Stimulated activated effector memory CD8-positive, alpha-beta T cell treated with anti-CD3 and anti-CD28 coated beads, Interleukin-12 subunit alpha, Interleukin-12 subunit beta, amount 100 ng/mL, for 72 hours (primary cell): ENCODE measurements at regions not wholly inside any gene's neighbourhood (a gene's known extent, or its start where the extent isn't known, plus 50 kb on each side); places are given as distances from the start of the nearest gene placed in this dataset.

Experiments
- ATAC-seq: fragments of 150-1000 bp; cut with Tn5 transposase; 2 replicates; pipeline ENCODE4 v1.10.0; 2021
- DNase-seq, 2 donors: peaks; one replicate each; pipeline ENCODE4 v3.0.0; 2021 to 2022; ENCODE audit warnings: low spot score in 2 of 2
- H3K27ac Mint-ChIP-seq: one replicate; pipeline ENCODE4 v1.8.0; 2022; ENCODE audit warnings: mild to moderate bottlenecking, mixed read lengths
- H3K36me3 Mint-ChIP-seq: one replicate; pipeline ENCODE4 v1.8.0; 2022; ENCODE audit warnings: mild to moderate bottlenecking, mixed read lengths
- H3K4me1 Mint-ChIP-seq: one replicate; pipeline ENCODE4 v1.8.0; 2022; ENCODE audit warnings: mixed read lengths
- H3K4me3 Mint-ChIP-seq: one replicate; pipeline ENCODE4 v1.8.0; 2022; ENCODE audit warnings: mild to moderate bottlenecking, mixed read lengths
- H3K9me3 Mint-ChIP-seq: one replicate; pipeline ENCODE4 v1.8.0; 2022; ENCODE audit warnings: mixed read lengths

DNA sequence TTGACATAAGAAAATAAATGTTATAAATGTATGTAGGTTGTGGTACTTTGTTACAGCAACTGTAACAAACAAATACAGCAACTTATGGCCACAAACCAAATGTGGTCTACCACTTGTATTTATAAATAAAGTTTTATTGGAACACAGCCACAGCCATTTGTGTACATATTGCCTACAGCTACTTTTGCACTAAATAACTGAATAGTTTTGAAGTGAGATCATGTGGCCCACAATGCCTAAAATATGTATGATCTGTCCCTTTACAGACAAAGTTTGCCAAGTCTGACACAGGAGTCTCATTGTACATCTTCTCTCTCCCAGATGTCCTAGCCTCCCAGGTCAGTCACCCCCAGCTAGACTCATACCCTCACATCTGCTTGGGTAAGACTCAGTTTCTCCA lies 283.6 kb upstream of the PRDM9 start:
- H3K27ac Mint-ChIP-seq: no peak overlapping the region
- H3K4me3 Mint-ChIP-seq: no peak overlapping the region
- peaks cover 18% of the 10 kb centered on the region for H3K9me3 Mint-ChIP-seq
- no peaks in the 10 kb centered on the region for H3K4me1 Mint-ChIP-seq
- H3K36me3 Mint-ChIP-seq: no peaks in the 10 kb centered on the region
- ATAC-seq (no peak), DNase-seq (no peak)

DNA sequence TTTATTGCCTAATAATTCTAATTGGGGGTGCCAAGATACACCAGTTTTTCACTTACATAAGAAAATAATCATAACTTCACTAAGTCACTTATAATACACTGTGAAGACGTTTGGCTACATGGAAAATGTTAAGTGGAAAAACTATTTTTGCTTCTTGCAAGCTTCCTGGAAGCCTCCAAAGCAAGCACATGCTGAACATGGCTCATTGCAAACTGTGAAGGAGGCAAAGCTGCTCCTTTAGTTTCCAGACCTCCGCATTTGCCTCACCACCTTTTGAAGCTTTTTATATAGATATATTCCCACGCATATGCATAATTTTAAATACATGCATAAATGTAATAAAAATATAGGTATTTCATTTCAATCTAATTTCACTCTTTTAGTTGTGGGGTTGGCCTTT lies 285.6 kb upstream of the PRDM9 start:
- Mint-ChIP-seq H3K36me3 (no peaks in the 10 kb centered on the region), H3K27ac (no peak overlapping the region), H3K4me3 (no peak overlapping the region), H3K9me3 (peaks cover 18% of the 10 kb centered on the region), H3K4me1 (no peaks in the 10 kb centered on the region)
- no peak for DNase-seq
- ATAC-seq: no peak

- Mint-ChIP-seq H3K4me1 (no peaks in the 10 kb centered on the region), H3K4me3 (no peak overlapping the region), H3K9me3 (peaks cover 17% of the 10 kb centered on the region), H3K27ac (no peak overlapping the region), H3K36me3 (no peaks in the 10 kb centered on the region)
- DNase-seq (no peak), ATAC-seq (no peak)
Observed at GRCh38 chr5:23217159-23217558, 290.2 kb upstream of the PRDM9 start.

DNA sequence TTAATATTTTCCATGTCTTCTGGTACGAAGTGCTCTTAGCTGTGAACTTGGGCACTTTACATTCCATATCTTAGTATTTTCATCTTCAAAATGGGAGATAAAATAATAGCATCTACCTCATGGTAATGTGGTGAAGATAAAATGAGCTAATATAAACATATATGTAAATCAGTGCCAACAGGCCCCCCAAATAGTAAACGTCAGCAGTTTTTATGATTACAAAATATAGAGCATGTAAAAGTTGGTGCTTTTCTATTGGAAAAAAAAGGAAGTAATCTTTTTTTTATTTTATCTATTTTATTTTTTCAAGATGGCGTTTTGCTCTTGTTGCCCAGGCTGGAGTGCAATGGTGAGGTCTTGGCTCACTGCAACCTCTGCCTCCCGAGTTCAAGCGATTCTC lies 291.1 kb upstream of the PRDM9 start:
- no peak for DNase-seq
- Mint-ChIP-seq H3K4me3 (no peak overlapping the region), H3K27ac (no peak overlapping the region), H3K9me3 (peaks cover 21% of the 10 kb centered on the region), H3K4me1 (no peaks in the 10 kb centered on the region), H3K36me3 (no peaks in the 10 kb centered on the region)
- no peak for ATAC-seq

- peaks cover 22% of the 10 kb centered on the region for H3K9me3 Mint-ChIP-seq
- ATAC-seq (no peak), DNase-seq (no peak)
- no peak overlapping the region for H3K27ac Mint-ChIP-seq
- no peak overlapping the region for H3K4me3 Mint-ChIP-seq
- no peaks in the 10 kb centered on the region for H3K36me3 Mint-ChIP-seq
- H3K4me1 Mint-ChIP-seq: no peaks in the 10 kb centered on the region
Observed at GRCh38 chr5:23208959-23209431, 298.4 kb upstream of the PRDM9 start.

DNA sequence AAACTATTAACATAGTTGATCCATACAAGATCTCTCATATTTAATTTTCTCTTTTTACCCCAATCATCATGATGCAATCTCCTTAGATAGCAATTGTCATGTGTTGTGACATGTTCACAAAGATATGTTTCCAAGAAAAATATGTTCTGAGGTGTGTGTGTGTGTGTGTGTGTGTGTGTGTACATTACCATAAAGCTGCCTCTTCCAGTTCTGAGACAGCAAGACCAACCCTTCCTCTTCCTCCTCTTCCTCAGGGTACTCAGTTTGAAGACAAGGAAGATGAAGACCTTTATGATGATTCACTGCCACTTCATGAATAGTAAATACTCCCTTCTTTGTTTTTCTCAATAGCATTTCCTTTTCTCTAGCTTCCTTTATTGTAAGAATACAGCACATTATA lies 303.3 kb upstream of the PRDM9 start:
- DNase-seq: no peak
- Mint-ChIP-seq H3K4me3 (no peak overlapping the region), H3K27ac (no peak overlapping the region), H3K4me1 (no peaks in the 10 kb centered on the region), H3K9me3 (peaks cover 17% of the 10 kb centered on the region), H3K36me3 (no peaks in the 10 kb centered on the region)
- no peak for ATAC-seq

DNA sequence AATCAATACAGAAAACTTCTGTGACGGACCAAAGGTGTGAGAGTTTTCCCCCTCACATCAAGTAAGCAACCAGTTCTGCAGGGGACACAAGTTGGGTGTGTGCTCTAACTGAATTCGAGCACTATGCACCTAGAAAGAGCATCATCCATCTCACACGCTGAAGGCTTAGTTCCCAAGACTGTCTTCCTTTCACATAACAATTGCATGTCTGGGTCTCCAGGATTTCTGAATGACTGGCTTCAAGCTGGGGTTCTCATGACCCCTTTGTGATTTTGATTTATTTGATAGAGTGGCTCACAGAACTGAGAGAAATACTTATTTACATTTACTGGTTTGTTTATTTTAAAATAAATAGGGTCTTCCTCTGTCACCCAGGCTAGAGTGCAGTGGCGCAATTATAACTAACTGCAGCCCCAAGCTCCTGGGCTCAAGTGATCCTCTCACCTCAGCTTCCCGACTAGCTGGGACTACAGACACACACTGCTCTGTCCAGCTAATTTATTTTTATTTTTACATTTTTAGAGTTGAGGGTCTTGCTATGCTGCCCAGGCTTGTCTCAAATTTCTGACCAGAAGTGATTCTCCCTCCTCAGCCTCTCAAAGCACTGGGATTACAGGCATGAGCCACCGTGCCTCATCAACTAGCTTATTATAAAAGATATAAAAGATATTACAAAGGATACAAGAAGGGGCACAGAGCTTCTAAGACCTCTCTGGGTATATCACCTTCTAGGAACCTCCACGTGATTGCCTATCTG lies 316.7 kb upstream of the CDH12 start:
- Mint-ChIP-seq H3K36me3 (no peaks in the 10 kb centered on the region), H3K4me1 (no peaks in the 10 kb centered on the region), H3K9me3 (peaks cover 11% of the 10 kb centered on the region), H3K27ac (no peak overlapping the region), H3K4me3 (no peak overlapping the region)
- no peak for ATAC-seq
- DNase-seq: no peak

GRCh38 chr5:23164971-23165370 lies 311.8 kb upstream of the CDH12 start:
- peaks cover 15% of the 10 kb centered on the region for H3K9me3 Mint-ChIP-seq

GRCh38 chr5:23158179-23158578 lies 305.0 kb upstream of the CDH12 start:
- Mint-ChIP-seq H3K4me1 (no peaks in the 10 kb centered on the region), H3K9me3 (peaks cover 18% of the 10 kb centered on the region), H3K27ac (no peak overlapping the region), H3K4me3 (no peak overlapping the region), H3K36me3 (no peaks in the 10 kb centered on the region)
- ATAC-seq: no peak
- DNase-seq: no peak

More at GRCh38 chr5:23164971-23165370, 311.8 kb upstream of the CDH12 start:
- no peak overlapping the region for H3K27ac Mint-ChIP-seq
- H3K4me1 Mint-ChIP-seq: no peaks in the 10 kb centered on the region
- H3K36me3 Mint-ChIP-seq: no peaks in the 10 kb centered on the region
- H3K4me3 Mint-ChIP-seq: no peak overlapping the region
- ATAC-seq (no peak), DNase-seq (no peak)

DNA sequence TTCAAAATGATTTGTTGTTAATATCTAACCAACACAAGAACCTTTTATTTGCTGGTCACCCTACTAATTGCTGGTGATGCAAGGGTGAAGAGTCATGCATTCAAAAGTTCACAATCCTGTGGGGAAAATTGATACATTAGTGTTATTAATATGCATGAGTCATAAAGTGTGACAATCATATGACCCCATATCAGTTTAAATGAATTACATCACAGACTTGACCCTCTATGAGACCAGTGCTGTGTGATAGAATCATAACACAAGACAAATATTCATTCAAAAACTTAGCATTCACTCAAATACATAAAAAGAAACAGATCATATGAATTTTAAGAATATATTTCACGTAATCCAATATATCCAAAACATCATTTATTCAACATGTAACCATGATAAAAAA lies 304.6 kb upstream of the CDH12 start:
- H3K4me1 Mint-ChIP-seq: no peaks in the 10 kb centered on the region
- no peak overlapping the region for H3K4me3 Mint-ChIP-seq
- ATAC-seq (no peak), DNase-seq (no peak)
- no peaks in the 10 kb centered on the region for H3K36me3 Mint-ChIP-seq
- no peak overlapping the region for H3K27ac Mint-ChIP-seq
- H3K9me3 Mint-ChIP-seq: peaks cover 20% of the 10 kb centered on the region

DNA sequence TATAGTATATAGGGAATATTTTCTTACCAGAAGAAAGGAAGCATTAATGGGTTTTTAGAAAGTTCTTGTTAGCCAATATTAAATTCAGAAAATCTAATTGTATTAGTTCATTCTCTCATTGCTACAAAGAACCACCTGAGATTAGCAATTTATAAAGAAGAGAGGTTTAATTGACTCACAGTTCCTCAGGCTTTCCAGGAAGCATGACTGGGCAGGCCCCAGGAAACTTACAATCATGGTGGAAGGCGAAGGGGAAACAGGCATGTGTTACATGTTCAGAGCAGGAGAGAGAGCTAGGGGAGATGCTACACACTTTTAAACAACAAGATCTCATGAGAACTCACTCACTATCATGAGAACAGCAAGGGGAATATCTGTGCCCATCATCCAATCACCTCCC lies 304.0 kb upstream of the CDH12 start:
- H3K27ac Mint-ChIP-seq: no peak overlapping the region
- DNase-seq: no peak
- H3K9me3 Mint-ChIP-seq: peaks cover 18% of the 10 kb centered on the region
- no peaks in the 10 kb centered on the region for H3K4me1 Mint-ChIP-seq
- no peaks in the 10 kb centered on the region for H3K36me3 Mint-ChIP-seq
- no peak for ATAC-seq
- no peak overlapping the region for H3K4me3 Mint-ChIP-seq

- peaks cover 37% of the 10 kb centered on the region for H3K9me3 Mint-ChIP-seq
- no peak for DNase-seq
- H3K36me3 Mint-ChIP-seq: no peaks in the 10 kb centered on the region
Observed at GRCh38 chr5:23147625-23148024, 294.5 kb upstream of the CDH12 start.

GRCh38 chr5:23146183-23146582 lies 293.0 kb upstream of the CDH12 start:
- Mint-ChIP-seq H3K27ac (no peak overlapping the region), H3K4me3 (no peak overlapping the region), H3K4me1 (no peaks in the 10 kb centered on the region), H3K36me3 (no peaks in the 10 kb centered on the region), H3K9me3 (peaks cover 35% of the 10 kb centered on the region)
- DNase-seq (no peak), ATAC-seq (no peak)

More at GRCh38 chr5:23147625-23148024, 294.5 kb upstream of the CDH12 start:
- H3K4me3 Mint-ChIP-seq: no peak overlapping the region
- no peak overlapping the region for H3K27ac Mint-ChIP-seq
- ATAC-seq: no peak
- no peaks in the 10 kb centered on the region for H3K4me1 Mint-ChIP-seq

DNA sequence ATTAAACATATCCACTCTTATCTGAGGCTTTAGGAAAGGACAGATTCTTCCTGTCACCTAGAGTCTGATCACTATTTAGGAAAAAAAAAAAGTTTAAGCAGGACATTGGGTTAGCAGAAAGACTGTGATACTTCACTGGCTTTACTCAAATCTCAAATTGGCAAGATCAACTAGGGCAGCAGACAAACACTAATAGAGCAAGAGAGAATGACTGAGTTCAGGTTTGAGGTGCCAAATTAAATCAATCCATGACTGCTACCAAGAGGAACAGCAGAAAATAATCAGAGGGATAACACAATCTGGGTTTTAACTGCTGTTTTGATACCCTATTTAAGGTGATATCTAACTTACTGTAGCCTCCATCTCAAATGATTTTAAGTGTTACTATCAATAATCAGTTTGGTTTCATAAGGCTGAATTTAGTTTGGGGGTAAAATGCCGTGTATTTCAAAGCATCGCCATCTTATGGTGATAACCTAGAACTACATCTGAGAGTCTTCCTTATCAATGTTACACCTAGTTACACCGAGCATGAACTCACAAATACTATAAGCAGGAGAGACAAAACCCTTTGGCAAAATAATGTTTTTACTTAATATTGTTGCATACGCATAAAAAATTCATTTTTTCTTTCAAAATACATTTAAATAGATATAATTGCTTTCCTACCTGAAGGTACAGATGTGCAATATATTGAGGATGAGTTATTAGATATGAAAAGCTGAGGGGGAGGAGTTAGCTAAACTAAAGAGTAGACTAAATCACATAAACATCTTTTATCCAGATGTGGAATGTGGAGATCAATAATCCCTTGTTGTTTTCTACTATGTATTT lies 286.4 kb upstream of the CDH12 start:
- Mint-ChIP-seq H3K4me1 (no peaks in the 10 kb centered on the region), H3K4me3 (no peak overlapping the region), H3K27ac (no peak overlapping the region), H3K9me3 (peaks cover 16% of the 10 kb centered on the region), H3K36me3 (no peaks in the 10 kb centered on the region)
- ATAC-seq (no peak), DNase-seq (no peak)

DNA sequence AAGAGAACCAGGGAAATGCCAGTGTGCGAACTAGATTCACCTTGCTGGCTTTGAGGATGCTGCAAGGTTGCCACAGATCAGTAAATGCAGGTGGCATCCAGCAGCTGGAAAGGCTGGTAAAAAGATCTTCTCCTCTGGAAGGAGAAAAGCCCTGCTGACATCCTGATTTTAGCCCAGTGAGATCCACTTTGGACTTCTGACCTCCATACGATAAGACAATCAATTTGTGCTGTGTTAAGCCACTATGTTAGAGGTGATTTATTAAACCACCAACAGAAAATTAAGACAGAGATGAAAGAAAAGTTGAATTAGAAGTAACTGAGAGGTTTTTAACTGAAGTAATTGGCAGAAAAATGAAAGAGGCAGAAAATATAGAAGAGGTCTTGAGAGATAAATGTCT lies 283.8 kb upstream of the CDH12 start:
- ATAC-seq: no peak
- Mint-ChIP-seq H3K4me1 (no peaks in the 10 kb centered on the region), H3K36me3 (no peaks in the 10 kb centered on the region), H3K27ac (no peak overlapping the region), H3K9me3 (peaks cover 9% of the 10 kb centered on the region), H3K4me3 (no peak overlapping the region)
- no peak for DNase-seq

DNA sequence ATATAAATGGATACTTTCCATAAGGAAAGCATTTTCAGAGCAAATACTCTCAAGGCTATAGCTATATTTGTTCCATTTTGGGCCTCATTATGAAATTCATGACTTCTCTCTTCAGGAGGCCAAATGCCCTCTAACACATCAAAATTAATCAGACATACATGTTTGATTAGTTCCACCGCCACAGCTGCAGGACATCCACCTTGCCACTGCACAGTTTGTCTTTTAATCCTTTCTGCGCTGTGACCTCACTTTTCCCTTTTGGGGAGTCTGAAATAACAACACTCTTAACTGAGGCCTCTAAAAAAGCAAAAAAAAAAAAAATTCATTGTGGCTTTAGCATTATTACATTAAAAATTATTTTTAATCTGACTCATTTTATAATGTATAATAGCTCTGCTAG lies 279.1 kb upstream of the CDH12 start:
- ATAC-seq (no peak), DNase-seq (no peak)
- no peak overlapping the region for H3K27ac Mint-ChIP-seq
- H3K4me1 Mint-ChIP-seq: no peaks in the 10 kb centered on the region
- no peak overlapping the region for H3K4me3 Mint-ChIP-seq
- H3K9me3 Mint-ChIP-seq: peaks cover 12% of the 10 kb centered on the region
- H3K36me3 Mint-ChIP-seq: no peaks in the 10 kb centered on the region
